ENCODE measurements at regions not wholly inside any gene's neighbourhood (a gene's known extent, or its start where the extent isn't known, plus 50 kb on each side); places are given as distances from the start of the nearest gene placed in this dataset.

DNA sequence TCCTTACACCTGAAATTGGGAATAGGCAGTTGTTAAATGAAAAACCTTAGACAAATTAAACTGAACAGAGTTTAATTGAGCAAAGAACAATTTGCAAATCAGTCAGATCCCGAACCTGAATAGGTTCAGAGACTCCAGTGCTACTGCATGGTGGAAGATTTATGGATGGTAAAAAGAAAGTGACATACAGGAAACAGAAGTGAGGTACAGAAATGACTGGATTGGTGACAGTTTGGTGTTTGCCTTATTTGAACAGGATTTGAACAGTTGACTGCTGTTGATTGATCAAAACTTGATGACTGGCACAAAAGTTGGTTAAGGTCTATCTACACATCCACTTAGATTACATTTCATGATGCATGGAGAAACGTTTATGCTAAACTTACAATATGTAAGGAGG lies 248.8 kb downstream of the HNMT start:
- TF ChIP-seq, protein P1, sequence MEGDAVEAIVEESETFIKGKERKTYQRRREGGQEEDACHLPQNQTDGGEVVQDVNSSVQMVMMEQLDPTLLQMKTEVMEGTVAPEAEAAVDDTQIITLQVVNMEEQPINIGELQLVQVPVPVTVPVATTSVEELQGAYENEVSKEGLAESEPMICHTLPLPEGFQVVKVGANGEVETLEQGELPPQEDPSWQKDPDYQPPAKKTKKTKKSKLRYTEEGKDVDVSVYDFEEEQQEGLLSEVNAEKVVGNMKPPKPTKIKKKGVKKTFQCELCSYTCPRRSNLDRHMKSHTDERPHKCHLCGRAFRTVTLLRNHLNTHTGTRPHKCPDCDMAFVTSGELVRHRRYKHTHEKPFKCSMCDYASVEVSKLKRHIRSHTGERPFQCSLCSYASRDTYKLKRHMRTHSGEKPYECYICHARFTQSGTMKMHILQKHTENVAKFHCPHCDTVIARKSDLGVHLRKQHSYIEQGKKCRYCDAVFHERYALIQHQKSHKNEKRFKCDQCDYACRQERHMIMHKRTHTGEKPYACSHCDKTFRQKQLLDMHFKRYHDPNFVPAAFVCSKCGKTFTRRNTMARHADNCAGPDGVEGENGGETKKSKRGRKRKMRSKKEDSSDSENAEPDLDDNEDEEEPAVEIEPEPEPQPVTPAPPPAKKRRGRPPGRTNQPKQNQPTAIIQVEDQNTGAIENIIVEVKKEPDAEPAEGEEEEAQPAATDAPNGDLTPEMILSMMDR (IDR thresholded peaks at IDR 0.05), result no peak
- no peak for TF ChIP-seq EP300 (IDR thresholded peaks at IDR 0.05)

Data from esophagus muscularis mucosa (tissue), 3 donors.